CD14-positive monocyte (primary cell): ENCODE measurements at regions not wholly inside any gene's neighbourhood (a gene's known extent, or its start where the extent isn't known, plus 50 kb on each side); places are given as distances from the start of the nearest gene placed in this dataset.

Source experiments
- DNase-seq, 3 donors: peaks; one replicate each; pipeline ENCODE4 v3.0.0-alpha.2; 2011 to 2022
- H2AFZ ChIP-seq: 2 replicates; pipeline ENCODE4 v1.6.0; 2012; ENCODE audit warnings: mild to moderate bottlenecking, low read depth, low read length, inconsistent platforms; ENCODE audit not compliant: insufficient read depth, poor library complexity, severe bottlenecking
- H3K27ac ChIP-seq, 2 donors: 1 replicate in 1 of 2; 2 replicates in 1 of 2; pipeline ENCODE4 v1.5.1; 2012 to 2013; ENCODE audit warnings: low read length in 2 of 2, control low read depth in 1 of 2, inconsistent platforms in 1 of 2, low read depth in 1 of 2, mild to moderate bottlenecking in 1 of 2
- H3K27me3 ChIP-seq, 2 donors: one replicate each; pipeline versions ENCODE4 v1.6.0 to v1.6.1; 2011 to 2013; ENCODE audit warnings: low read length in 2 of 2; ENCODE audit not compliant: control insufficient read depth in 2 of 2, insufficient read depth in 2 of 2
- H3K36me3 ChIP-seq, 2 donors: replicated peaks in 1 of 2; 1 replicate in 1 of 2; 2 replicates in 1 of 2; pipeline versions ENCODE4 v1.5.1 to v1.6.1; 2012 to 2013; ENCODE audit warnings: low read length in 2 of 2, control low read depth in 1 of 2, inconsistent platforms in 1 of 2, mild to moderate bottlenecking in 1 of 2; ENCODE audit not compliant: insufficient read depth in 2 of 2, control insufficient read depth in 1 of 2
- H3K4me1 ChIP-seq, 2 donors: 1 replicate in 1 of 2; 2 replicates in 1 of 2; pipeline versions ENCODE4 v1.5.1 to v1.6.1; 2012 to 2013; ENCODE audit warnings: low read length in 2 of 2, control low read depth in 1 of 2, inconsistent platforms in 1 of 2, mild to moderate bottlenecking in 1 of 2, moderate library complexity in 1 of 2; ENCODE audit not compliant: insufficient read depth in 2 of 2, control insufficient read depth in 1 of 2
- H3K4me2 ChIP-seq: replicated peaks from 2 replicates; pipeline ENCODE3; 2012; ENCODE audit warnings: low read length, moderate library complexity, mild to moderate bottlenecking; ENCODE audit not compliant: poor library complexity, severe bottlenecking; ENCODE audit errors: extremely low read depth
- H3K4me3 ChIP-seq, 3 experiments: fragments of 200-600 bp in 1 of 3; sonication (generic) in 1 of 3; replicated peaks in 1 of 3; 1 replicate in 2 of 3; 2 replicates in 1 of 3; pipeline ENCODE4 v1.5.1; 2011 to 2013; ENCODE audit warnings: low read length in 3 of 3, mild to moderate bottlenecking in 3 of 3, control low read depth in 2 of 3, low read depth in 2 of 3, inconsistent platforms in 1 of 3, moderate library complexity in 1 of 3
- H3K79me2 ChIP-seq: 2 replicates; pipeline ENCODE4 v1.6.0; 2012; ENCODE audit warnings: mild to moderate bottlenecking, control low read depth, inconsistent platforms, low read length, moderate library complexity; ENCODE audit not compliant: insufficient read depth
- H3K9ac ChIP-seq: 2 replicates; pipeline ENCODE4 v1.6.0; 2017; ENCODE audit warnings: low read length, mild to moderate bottlenecking; ENCODE audit not compliant: insufficient read depth, poor library complexity, severe bottlenecking
- H3K9me3 ChIP-seq, 2 donors: replicated peaks in 1 of 2; 1 replicate in 1 of 2; 2 replicates in 1 of 2; pipeline versions ENCODE4 v1.5.1 to v1.6.1; 2012 to 2013; ENCODE audit warnings: low read length in 2 of 2, control low read depth in 1 of 2; ENCODE audit not compliant: control insufficient read depth in 1 of 2, insufficient read depth in 1 of 2
- H4K20me1 ChIP-seq: 2 replicates; pipeline ENCODE4 v1.6.0; 2012; ENCODE audit warnings: mild to moderate bottlenecking, low read length, control low read depth, moderate library complexity; ENCODE audit not compliant: insufficient read depth
- H3K27ac Mint-ChIP-seq, 7 donors: one replicate each; pipeline ENCODE4 v1.8.0; 2020; ENCODE audit warnings: mild to moderate bottlenecking in 7 of 7, mixed read lengths in 7 of 7, moderate library complexity in 6 of 7, inconsistent platforms in 2 of 7
- H3K27me3 Mint-ChIP-seq, 3 donors: one replicate each; pipeline ENCODE4 v1.8.0; 2021 to 2022; ENCODE audit warnings: low read depth in 3 of 3, mild to moderate bottlenecking in 3 of 3, mixed read lengths in 3 of 3, moderate library complexity in 3 of 3, inconsistent platforms in 1 of 3
- H3K36me3 Mint-ChIP-seq, 2 donors: one replicate each; pipeline ENCODE4 v1.8.0; 2020; ENCODE audit warnings: mixed read lengths in 2 of 2, inconsistent platforms in 1 of 2, mild to moderate bottlenecking in 1 of 2
- H3K4me1 Mint-ChIP-seq: one replicate; pipeline ENCODE4 v1.8.0; 2020; ENCODE audit warnings: mild to moderate bottlenecking, mixed read lengths
- H3K4me3 Mint-ChIP-seq, 2 donors: one replicate each; pipeline ENCODE4 v1.8.0; 2020; ENCODE audit warnings: mild to moderate bottlenecking in 2 of 2, mixed read lengths in 2 of 2, moderate library complexity in 1 of 2
- H3K9me3 Mint-ChIP-seq, 7 donors: one replicate each; pipeline ENCODE4 v1.8.0; 2020 to 2022; ENCODE audit warnings: mixed read lengths in 7 of 7, mild to moderate bottlenecking in 6 of 7, moderate library complexity in 6 of 7, inconsistent platforms in 2 of 7
- CTCF ChIP-seq: fragments of 200-600 bp; IDR thresholded peaks from one replicate; pipeline ENCODE4 v1.8.0; 2022; ENCODE audit warnings: antibody characterized with exemption, mild to moderate bottlenecking
- WGBS: methylation state at CpG from one replicate; pipeline ENCODE4 v1.1.5; 2013; ENCODE audit warnings: missing lambda C conversion rate; ENCODE audit not compliant: insufficient coverage; 5-methylcytosine and 5-hydroxymethylcytosine counted together
- intact Hi-C, 2 donors: fragments of 100-400 bp; cut with micrococcal nuclease; formaldehyde crosslinking; loops; one replicate each; pipeline versions ENCODE4 v1.15.0 to v1.15.1; 2023

GRCh38 chr1:188761226-188761625, 1716.4 kb downstream of the BRINP3 start:
- WGBS: 94% methylated on average over 1 of the region's 1 CpG
- no peaks in the 10 kb centered on the region for H3K36me3 Mint-ChIP-seq
- H3K27me3 ChIP-seq: no peaks in the 10 kb centered on the region
- intact Hi-C loops: no loop called here
- H3K36me3 ChIP-seq: no peaks in the 10 kb centered on the region
- no peaks in the 10 kb centered on the region for H3K9me3 ChIP-seq
- no peaks in the 10 kb centered on the region for H3K4me1 Mint-ChIP-seq
- H2AFZ ChIP-seq: no peak overlapping the region
- H3K79me2 ChIP-seq: no peaks in the 10 kb centered on the region
- no peak overlapping the region for H3K9ac ChIP-seq
- DNase-seq: no peak
- H4K20me1 ChIP-seq: no peaks in the 10 kb centered on the region
- no peak overlapping the region for H3K4me2 ChIP-seq
- no peak overlapping the region for H3K27ac ChIP-seq
- no peak overlapping the region for H3K4me3 ChIP-seq
- no peak overlapping the region for H3K27ac Mint-ChIP-seq
- H3K4me1 ChIP-seq: no peaks in the 10 kb centered on the region
- H3K27me3 Mint-ChIP-seq: no peaks in the 10 kb centered on the region
- no peak overlapping the region for H3K4me3 Mint-ChIP-seq
- peaks cover 0 to 5% (median 1%) of the 10 kb centered on the region in 7 donors for H3K9me3 Mint-ChIP-seq
- TF ChIP-seq CTCF: no peak

- H3K27ac Mint-ChIP-seq: no peak overlapping the region
- H3K4me1 ChIP-seq: no peaks in the 10 kb centered on the region
- no peak overlapping the region for H3K4me3 Mint-ChIP-seq
- no peaks in the 10 kb centered on the region for H3K36me3 Mint-ChIP-seq
- 83% methylated on average over 1 of the region's 2 CpGs for WGBS
- H3K27ac ChIP-seq: no peak overlapping the region
- H3K79me2 ChIP-seq: no peaks in the 10 kb centered on the region
- intact Hi-C loops: no loop called here
- no peak for TF ChIP-seq CTCF
- no peak overlapping the region for H3K9ac ChIP-seq
- H3K9me3 ChIP-seq: no peaks in the 10 kb centered on the region
- no peaks in the 10 kb centered on the region for H3K4me1 Mint-ChIP-seq
- no peaks in the 10 kb centered on the region for H3K27me3 Mint-ChIP-seq
- no peak for DNase-seq
- H3K4me2 ChIP-seq: no peak overlapping the region
- H3K4me3 ChIP-seq: no peak overlapping the region
- no peaks in the 10 kb centered on the region for H3K27me3 ChIP-seq
- no peaks in the 10 kb centered on the region for H3K36me3 ChIP-seq
- no peak overlapping the region for H2AFZ ChIP-seq
- H3K9me3 Mint-ChIP-seq: peaks cover 0 to 5% (median 0%) of the 10 kb centered on the region in 7 donors
- H4K20me1 ChIP-seq: no peaks in the 10 kb centered on the region
Observed at GRCh38 chr1:188762166-188762743, 1715.4 kb downstream of the BRINP3 start.
